Endothelial cell of umbilical vein (primary cell): ENCODE measurements at regions not wholly inside any gene's neighbourhood (a gene's known extent, or its start where the extent isn't known, plus 50 kb on each side); places are given as distances from the start of the nearest gene placed in this dataset.
"Not testable (repeated sequence)": the region's sequence is repeated elsewhere in the genome, so short reads cannot be mapped to it uniquely, and the experiment has no call there.

Source experiments
- BruUV-seq: library from RNA; stranded (reverse); fragments of 400-500 nt; replicated peaks from 2 replicates; lab custom pipeline; 2021; lab: Mats Ljungman, UMichigan
- CTCF ChIA-PET: fragments of 300-600, 350-600 bp; sonication (Branson Sonifier 250); formaldehyde crosslinking; loops from one replicate; lab custom pipeline; 2021; ENCODE audit warnings: antibody characterized with exemption, inconsistent platforms; lab: Charles Lee
- POLR2A ChIA-PET: fragments of 300-600, 350-600 bp; sonication (Branson Sonifier 250); formaldehyde crosslinking; loops from one replicate; lab custom pipeline; 2021; ENCODE audit warnings: antibody characterized with exemption, inconsistent platforms; lab: Charles Lee
- DNase-seq: peaks from one replicate; pipeline ENCODE4 v3.0.0-alpha.2; 2011; ENCODE audit warnings: low read depth, low spot score
- FAIRE-seq: peaks from 2 replicates; lab custom pipeline; 2011; peaks lifted over from hg19 to GRCh38; lab: Jason Lieb, UNC
- H2AFZ ChIP-seq: 2 replicates; pipeline ENCODE4 v1.6.0; 2012; ENCODE audit warnings: low read depth, low read length, control low read depth, inconsistent platforms
- H3K27ac ChIP-seq: 2 replicates; pipeline ENCODE4 v1.5.1; 2011; ENCODE audit warnings: low read depth, mild to moderate bottlenecking, control low read depth, low read length, moderate library complexity; ENCODE audit not compliant: insufficient read depth
- H3K27me3 ChIP-seq, 2 experiments: 2 replicates each; pipeline versions ENCODE4 v1.6.0 to v1.6.1; 2011; ENCODE audit warnings: low read length in 2 of 2, mixed read lengths in 1 of 2; ENCODE audit not compliant: control insufficient read depth in 2 of 2, insufficient read depth in 2 of 2
- H3K36me3 ChIP-seq, 2 experiments: 2 replicates in 1 of 2; 3 replicates in 1 of 2; pipeline ENCODE4 v1.5.1; 2011; ENCODE audit warnings: low read length in 2 of 2, mild to moderate bottlenecking in 1 of 2, moderate library complexity in 1 of 2; ENCODE audit not compliant: control insufficient read depth in 2 of 2, insufficient read depth in 2 of 2; ENCODE audit errors: extremely low read depth in 1 of 2
- H3K4me1 ChIP-seq: 3 replicates; pipeline ENCODE4 v1.5.1; 2011; ENCODE audit warnings: mild to moderate bottlenecking, low read length; ENCODE audit not compliant: control insufficient read depth, insufficient read depth; ENCODE audit errors: extremely low read depth
- H3K4me2 ChIP-seq: 2 replicates; pipeline ENCODE4 v1.6.1; 2011; ENCODE audit warnings: low read length, control low read depth, mixed read lengths; ENCODE audit not compliant: insufficient read depth
- H3K4me3 ChIP-seq, 3 experiments: fragments of 200-600 bp in 1 of 3; sonication (generic), shearing (Covaris generic) in 1 of 3; replicated peaks in 1 of 3; 2 replicates each; pipeline ENCODE4 v1.5.1; 2011 to 2016; ENCODE audit warnings: control low read depth in 3 of 3, low read length in 3 of 3, mild to moderate bottlenecking in 2 of 3, inconsistent platforms in 1 of 3, low read depth in 1 of 3, moderate library complexity in 1 of 3; ENCODE audit not compliant: insufficient read depth in 1 of 3
- H3K79me2 ChIP-seq: 2 replicates; pipeline ENCODE4 v1.6.0; 2012; ENCODE audit warnings: low read length, inconsistent platforms; ENCODE audit not compliant: control insufficient read depth, insufficient read depth
- H3K9ac ChIP-seq: replicated peaks from 2 replicates; pipeline ENCODE3; 2011; ENCODE audit warnings: low read length, control low read depth; ENCODE audit not compliant: insufficient read depth; ENCODE audit errors: extremely low read depth
- H3K9me1 ChIP-seq: replicated peaks from 3 replicates; pipeline ENCODE4 v1.6.0; 2011; ENCODE audit warnings: mild to moderate bottlenecking, low read length; ENCODE audit not compliant: control insufficient read depth, insufficient read depth; ENCODE audit errors: extremely low read depth
- H3K9me3 ChIP-seq: replicated peaks from 2 replicates; pipeline ENCODE4 v1.5.1; 2012; ENCODE audit warnings: low read length, inconsistent platforms; ENCODE audit not compliant: control insufficient read depth, insufficient read depth
- H4K20me1 ChIP-seq: replicated peaks from 2 replicates; pipeline ENCODE3; 2011; ENCODE audit warnings: mild to moderate bottlenecking, low read length; ENCODE audit not compliant: control insufficient read depth, insufficient read depth; ENCODE audit errors: extremely low read depth
- FOS ChIP-seq: IDR thresholded peaks from 2 replicates; pipeline ENCODE4 v1.6.1; 2011; ENCODE audit warnings: mild to moderate bottlenecking, low read length, moderate library complexity, borderline replicate concordance; ENCODE audit not compliant: insufficient read depth
- JUN ChIP-seq: IDR thresholded peaks from 2 replicates; pipeline ENCODE4 v1.6.1; 2011; ENCODE audit warnings: borderline replicate concordance, low read depth; ENCODE audit not compliant: insufficient read length, insufficient read depth
- MYC ChIP-seq: IDR thresholded peaks from one replicate; pipeline ENCODE4 v1.6.1; 2011; ENCODE audit warnings: mild to moderate bottlenecking, low read depth, low read length
- POLR2A ChIP-seq: IDR thresholded peaks from 2 replicates; pipeline ENCODE4 v1.6.1; 2012; ENCODE audit warnings: low read depth, mild to moderate bottlenecking, control low read depth, low read length
- POLR2AphosphoS5 ChIP-seq: IDR thresholded peaks from 2 replicates; pipeline ENCODE4 v1.6.1; 2012; ENCODE audit warnings: low read depth, mild to moderate bottlenecking, control low read depth, low read length, moderate library complexity; ENCODE audit not compliant: insufficient read depth
- dilution Hi-C: fragments of 300-500 bp; cut with MboI; formaldehyde crosslinking; loops from one replicate; pipeline ENCODE4 v1.15.0; 2019; ENCODE audit warnings: low sequenced_read_pairs; ENCODE audit not compliant: extremely low pct_ligation_motif_present
- intact Hi-C: fragments of 100-400 bp; cut with micrococcal nuclease; formaldehyde crosslinking; loops from one replicate; pipeline ENCODE4 v1.10.0; 2022
- TF ChIP-seq, protein P1 (sequence below): IDR thresholded peaks from 2 replicates; pipeline ENCODE4 v1.6.1; 2011; ENCODE audit not compliant: insufficient read depth, insufficient read length

DNA sequence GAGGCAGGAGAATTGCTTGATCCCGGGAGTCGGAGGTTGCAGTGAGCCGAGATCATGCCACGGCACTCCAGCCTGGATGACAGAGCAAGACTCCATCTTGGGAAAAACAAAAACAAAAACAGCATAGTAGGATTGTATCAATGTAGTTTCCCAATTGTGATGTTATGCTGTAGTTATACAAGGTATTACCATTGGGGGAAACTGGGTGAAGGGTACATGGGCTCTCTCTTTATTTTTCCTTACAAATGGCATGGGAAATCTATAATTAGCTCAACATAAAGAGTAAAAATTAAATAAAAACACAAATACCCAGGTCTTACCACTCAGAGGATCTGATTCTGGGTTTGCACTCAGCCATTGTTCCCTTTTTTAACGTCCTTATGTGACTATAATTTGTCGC, 107.9 kb downstream of the KATNIP start:
- H3K79me2 ChIP-seq, result no peaks in the 10 kb centered on the region
- H3K4me2 ChIP-seq, result no peak overlapping the region
- no peaks in the 10 kb centered on the region for H4K20me1 ChIP-seq
- POLR2A ChIA-PET, result no interaction called here
- no peak for DNase-seq
- no peak overlapping the region for H2AFZ ChIP-seq
- no peaks in the 10 kb centered on the region for H3K9me3 ChIP-seq
- intact Hi-C loops (no loop called here), dilution Hi-C loops (no loop called here)
- TF ChIP-seq JUN (no peak), POLR2A (no peak), FOS (no peak), MYC (no peak)
- TF ChIP-seq, protein P1, sequence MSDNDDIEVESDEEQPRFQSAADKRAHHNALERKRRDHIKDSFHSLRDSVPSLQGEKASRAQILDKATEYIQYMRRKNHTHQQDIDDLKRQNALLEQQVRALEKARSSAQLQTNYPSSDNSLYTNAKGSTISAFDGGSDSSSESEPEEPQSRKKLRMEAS, result no peak
- no peak overlapping the region for H3K4me3 ChIP-seq
- no peak overlapping the region for H3K27ac ChIP-seq
- FAIRE-seq, result no peak
- CTCF ChIA-PET, result interaction anchor here (1.2 to 1.7 kb wide), 2 partner anchors 11 to 18 kb away, joined by 5 to 8 read pairs; no protein-coding TSS in a partner anchor
- no peaks in the 10 kb centered on the region for H3K36me3 ChIP-seq
- H3K9ac ChIP-seq, result no peak overlapping the region
- H3K9me1 ChIP-seq, result no peaks in the 10 kb centered on the region
- H3K27me3 ChIP-seq, result no peaks in the 10 kb centered on the region
- peaks cover 3% of the 10 kb centered on the region for H3K4me1 ChIP-seq
- no TSS peak for BruUV-seq

DNA sequence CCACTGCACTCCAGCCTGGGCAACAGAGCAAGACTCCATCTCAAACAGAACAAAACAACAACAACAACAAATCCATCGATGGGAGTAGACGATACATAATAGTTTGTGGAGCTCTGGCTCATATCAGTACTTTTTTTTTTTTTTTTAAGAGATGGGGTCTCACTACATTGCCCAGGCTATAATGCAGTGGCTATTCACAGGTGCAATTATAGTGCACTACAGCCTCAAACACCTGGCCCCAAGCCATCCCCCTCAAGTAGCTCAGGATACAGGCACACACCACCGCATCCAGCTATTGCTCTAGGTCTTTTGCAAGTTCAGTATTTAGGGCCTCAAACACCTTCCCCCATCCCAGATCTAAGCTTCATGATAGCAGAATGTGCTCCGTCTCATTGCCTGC, 110.6 kb downstream of the KATNIP start:
- Histone ChIP-seq H3K79me2 (no peaks in the 10 kb centered on the region), H3K9ac (no peak overlapping the region), H3K4me2 (no peak overlapping the region), H3K27ac (no peak overlapping the region), H3K4me1 (peaks cover 3% of the 10 kb centered on the region), H3K4me3 (no peak overlapping the region), H3K9me1 (no peaks in the 10 kb centered on the region), H3K9me3 (no peaks in the 10 kb centered on the region), H3K36me3 (no peaks in the 10 kb centered on the region), H4K20me1 (no peaks in the 10 kb centered on the region), H2AFZ (no peak overlapping the region), H3K27me3 (no peaks in the 10 kb centered on the region)
- DNase-seq (no peak), FAIRE-seq (no peak)
- ChIA-PET CTCF (no interaction called here), POLR2A (no interaction called here)
- intact Hi-C loops (no loop called here), dilution Hi-C loops (no loop called here)
- BruUV-seq, result no TSS peak
- no peak for TF ChIP-seq POLR2AphosphoS5
- TF ChIP-seq, protein P1, result no peak

DNA sequence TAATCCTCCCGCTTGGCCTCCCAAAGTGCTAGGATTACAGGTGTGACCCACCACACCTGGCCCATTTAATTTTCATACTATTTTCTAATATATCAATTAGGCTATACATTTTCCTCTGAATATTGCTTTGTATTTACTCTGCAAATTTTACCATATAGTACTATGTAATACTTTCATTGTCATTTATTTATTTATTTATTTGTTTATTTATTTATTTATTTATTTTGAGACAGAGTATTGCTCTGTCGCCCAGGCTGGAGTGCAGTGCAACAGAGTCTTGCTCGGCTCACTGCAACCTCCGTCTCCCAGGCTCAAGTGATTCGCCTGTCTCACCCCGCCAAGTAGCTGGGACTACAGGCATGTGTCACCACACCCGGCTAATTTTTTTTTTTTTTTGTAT, 113.3 kb downstream of the KATNIP start:
- H3K4me2 ChIP-seq, H3K4me1 ChIP-seq, BruUV-seq, H3K36me3 ChIP-seq, H3K79me2 ChIP-seq, H4K20me1 ChIP-seq, H3K9me3 ChIP-seq, H2AFZ ChIP-seq, intact Hi-C loops, POLR2A ChIA-PET, DNase-seq, FAIRE-seq, dilution Hi-C loops, H3K9ac ChIP-seq, H3K27ac ChIP-seq, H3K9me1 ChIP-seq, CTCF ChIA-PET, H3K27me3 ChIP-seq, H3K4me3 ChIP-seq: not testable (repeated sequence)
